ENCODE measurements at regions not wholly inside any gene's neighbourhood (a gene's known extent, or its start where the extent isn't known, plus 50 kb on each side); places are given as distances from the start of the nearest gene placed in this dataset.

DNA sequence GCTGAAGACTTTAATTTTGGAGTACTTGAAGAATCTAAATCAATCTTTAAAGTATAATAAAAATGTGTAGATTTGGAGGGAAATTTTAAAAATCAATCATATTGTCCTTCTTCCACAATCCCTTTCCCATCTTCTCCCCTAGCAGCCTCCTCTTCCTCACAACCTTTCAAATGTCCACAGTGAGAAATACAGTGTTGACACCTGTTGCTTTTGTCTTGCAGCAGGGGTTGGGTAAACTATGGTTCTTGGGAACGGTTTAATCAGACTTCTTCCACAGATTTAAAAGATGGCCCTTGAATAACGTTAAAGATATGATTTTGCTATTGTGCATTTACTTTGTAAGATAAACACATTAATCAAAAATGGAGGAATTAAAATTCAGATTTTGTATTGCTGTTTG lies 113.8 kb upstream of the SLC1A4 start:
- TF ChIP-seq, protein P1, sequence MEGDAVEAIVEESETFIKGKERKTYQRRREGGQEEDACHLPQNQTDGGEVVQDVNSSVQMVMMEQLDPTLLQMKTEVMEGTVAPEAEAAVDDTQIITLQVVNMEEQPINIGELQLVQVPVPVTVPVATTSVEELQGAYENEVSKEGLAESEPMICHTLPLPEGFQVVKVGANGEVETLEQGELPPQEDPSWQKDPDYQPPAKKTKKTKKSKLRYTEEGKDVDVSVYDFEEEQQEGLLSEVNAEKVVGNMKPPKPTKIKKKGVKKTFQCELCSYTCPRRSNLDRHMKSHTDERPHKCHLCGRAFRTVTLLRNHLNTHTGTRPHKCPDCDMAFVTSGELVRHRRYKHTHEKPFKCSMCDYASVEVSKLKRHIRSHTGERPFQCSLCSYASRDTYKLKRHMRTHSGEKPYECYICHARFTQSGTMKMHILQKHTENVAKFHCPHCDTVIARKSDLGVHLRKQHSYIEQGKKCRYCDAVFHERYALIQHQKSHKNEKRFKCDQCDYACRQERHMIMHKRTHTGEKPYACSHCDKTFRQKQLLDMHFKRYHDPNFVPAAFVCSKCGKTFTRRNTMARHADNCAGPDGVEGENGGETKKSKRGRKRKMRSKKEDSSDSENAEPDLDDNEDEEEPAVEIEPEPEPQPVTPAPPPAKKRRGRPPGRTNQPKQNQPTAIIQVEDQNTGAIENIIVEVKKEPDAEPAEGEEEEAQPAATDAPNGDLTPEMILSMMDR (IDR thresholded peaks at IDR 0.05), result no peak
- TF ChIP-seq POLR2A (IDR thresholded peaks at IDR 0.05), result no peak
